NCI-H748 (cell line): ENCODE measurements at regions not wholly inside any gene's neighbourhood (a gene's known extent, or its start where the extent isn't known, plus 50 kb on each side); places are given as distances from the start of the nearest gene placed in this dataset.

Experiments
- DNase-seq: peaks from one replicate; lab custom pipeline; 2025; ENCODE audit not compliant: unreplicated experiment; lab: John Stamatoyannopoulos, UW

DNA sequence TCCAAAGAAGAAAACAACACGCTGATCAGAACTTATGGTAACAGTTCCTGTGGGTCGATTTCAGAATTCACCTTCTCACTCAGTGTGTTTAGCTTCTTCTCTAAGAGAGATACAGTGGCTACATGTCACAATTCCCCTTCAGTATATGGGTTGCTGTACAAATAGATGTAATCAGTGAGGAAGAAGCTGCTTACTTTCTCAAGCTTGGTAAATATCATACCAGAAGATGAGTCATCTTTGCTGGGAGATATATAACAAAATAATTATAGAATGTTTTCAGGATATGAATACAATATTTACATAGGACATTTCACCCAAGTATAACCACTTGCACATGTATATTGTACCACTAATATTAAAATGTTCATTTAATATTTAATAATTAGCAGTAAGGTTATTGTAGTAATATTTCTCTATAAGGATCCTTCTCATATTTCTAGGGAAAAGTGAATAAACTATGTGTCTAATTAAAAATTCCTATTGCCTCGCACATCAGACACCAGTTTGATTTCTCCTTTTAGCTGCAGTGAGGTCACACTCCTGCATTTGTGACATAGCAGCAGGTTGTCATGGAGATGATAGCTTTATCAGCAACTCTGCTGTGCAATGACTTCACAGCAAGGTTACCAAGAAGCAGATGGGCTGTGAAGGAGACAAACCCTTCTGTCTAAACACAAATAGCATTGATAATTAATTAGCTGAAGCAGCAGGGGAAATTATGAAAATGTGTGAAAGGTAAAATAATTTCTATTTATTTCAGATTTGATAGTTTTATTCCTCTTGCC, 211.4 kb downstream of the TUSC7 start:
- DNase-seq: peak; percentile 2

DNA sequence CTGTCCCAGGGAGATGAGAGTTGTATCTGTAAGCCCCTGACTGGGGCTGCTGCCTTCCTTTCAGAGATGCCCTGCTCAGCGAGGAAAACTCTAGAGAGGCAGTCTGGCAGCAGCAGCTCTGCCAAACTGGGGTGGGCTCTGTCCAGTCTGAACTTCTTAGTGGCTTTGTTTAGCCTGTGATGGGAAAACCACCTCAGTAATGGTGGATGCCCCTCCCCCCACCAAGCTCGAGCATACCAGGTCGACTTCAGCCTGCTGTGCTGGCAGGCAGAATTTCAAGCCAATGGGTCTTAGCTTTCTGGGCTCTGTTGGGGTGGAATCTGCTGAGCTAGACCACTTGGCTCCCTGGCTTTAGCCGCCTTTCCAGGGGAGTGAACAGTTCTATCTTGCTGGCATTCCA, 218.3 kb downstream of the TUSC7 start:
- DNase-seq: no peak

DNA sequence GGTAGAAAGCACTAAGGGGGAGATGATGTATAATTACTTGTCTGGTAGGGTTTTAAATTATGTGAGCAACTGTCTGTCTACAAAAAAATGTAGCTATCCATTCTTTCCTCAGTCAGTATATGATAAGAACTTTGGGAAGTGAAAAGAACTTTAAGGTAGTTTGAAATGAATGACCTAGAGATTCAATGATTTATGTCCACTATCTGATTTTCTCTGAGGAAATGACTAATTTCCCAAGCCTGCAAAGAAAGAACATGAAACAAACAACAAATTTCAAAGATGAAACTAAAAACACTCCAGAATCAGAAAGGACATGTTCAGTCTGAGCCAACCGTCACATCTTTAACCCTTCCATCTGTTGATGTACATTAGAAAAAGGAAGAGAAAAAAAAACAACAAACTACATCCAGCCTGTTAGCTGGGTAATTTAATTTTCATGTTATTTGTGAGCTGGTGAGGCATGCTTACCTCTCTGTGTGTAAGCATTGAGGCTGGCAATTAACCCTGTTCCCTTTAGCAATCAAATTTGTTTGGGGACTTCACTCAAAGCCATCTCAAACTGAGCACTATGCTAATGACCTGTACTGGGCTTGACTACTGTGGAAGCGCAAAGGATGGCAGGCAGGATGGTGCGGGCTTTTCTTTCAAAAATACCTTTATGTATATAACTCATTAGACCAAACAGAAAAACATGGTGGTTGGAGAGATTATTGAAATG, 220.1 kb downstream of the TUSC7 start:
- peak; percentile 4 for DNase-seq

DNA sequence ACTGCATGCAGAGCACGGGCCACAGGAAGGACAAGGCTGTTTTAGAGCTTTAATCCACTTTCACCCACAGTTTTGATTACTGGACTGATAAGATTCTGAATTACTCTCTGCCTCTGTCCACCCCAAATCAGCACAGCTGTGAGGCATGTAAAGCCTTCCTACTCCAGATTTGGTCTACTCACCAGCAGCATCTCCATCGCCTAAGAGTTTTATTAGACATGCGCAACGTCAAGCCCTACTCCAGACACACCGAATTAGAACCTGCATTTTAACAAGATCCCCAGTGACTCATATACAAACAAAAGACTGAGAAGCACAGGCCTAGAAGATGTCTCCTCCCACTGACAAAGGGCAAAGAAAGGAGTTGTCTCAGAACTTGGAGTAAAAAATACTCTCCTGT, 221.2 kb downstream of the TUSC7 start:
- no peak for DNase-seq

DNA sequence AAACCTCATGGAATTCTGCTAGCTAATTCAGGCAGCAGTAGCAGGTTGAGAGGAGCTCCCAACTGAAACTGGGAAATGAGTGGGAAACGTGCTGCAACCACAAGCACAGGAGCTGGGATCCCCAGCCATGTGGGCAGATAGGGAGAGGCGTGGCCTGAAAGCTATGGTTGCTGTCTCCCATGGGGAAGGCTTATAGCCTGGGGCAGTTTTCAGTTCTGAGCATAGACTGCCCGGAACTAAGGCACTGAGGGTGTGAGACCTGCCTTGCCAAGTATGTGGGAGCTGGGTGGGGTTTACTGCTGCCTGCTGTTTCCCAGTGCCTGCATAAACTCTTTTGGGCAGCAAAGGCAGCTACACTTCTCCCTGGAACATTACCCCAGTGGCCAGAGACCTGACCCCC, 229.5 kb downstream of the TUSC7 start:
- no peak for DNase-seq

DNA sequence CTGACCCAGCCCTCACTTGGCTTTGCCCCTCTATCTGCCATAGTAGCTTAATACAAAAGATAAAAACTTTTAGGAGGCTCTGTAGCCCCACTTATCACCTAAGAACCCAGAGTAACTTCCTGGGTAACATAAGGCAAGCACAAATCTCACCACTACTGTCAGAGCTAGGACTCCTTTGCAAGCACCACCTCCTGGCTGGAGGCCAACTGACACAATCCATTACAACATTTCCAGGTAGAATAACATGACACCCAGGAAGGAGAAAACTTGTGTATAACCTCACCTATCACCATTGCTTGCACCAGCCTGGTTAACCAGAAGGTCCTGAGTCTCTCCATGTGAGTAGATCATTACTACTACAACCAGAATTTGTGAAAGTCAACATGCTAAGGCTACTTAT, 230.0 kb downstream of the TUSC7 start:
- DNase-seq: no peak

DNA sequence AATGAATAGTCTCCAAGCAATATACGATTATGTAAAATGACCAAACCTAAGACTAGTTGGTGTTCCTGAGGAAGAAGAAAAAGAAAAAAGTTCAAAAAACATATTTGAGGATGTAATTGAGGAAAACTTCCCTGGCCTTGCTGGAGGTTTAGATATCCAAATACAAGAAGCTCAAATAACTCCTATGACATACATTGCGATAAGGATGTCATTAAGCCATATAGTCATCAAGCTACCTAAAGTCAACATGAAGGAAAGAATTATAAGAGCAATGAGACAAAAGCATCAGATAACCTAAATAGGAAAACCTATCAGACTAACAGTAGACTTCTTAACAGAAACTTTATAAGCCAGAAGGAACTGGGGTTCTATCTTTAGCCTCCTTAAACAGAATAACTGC, 231.1 kb downstream of the TUSC7 start:
- no peak for DNase-seq

DNA sequence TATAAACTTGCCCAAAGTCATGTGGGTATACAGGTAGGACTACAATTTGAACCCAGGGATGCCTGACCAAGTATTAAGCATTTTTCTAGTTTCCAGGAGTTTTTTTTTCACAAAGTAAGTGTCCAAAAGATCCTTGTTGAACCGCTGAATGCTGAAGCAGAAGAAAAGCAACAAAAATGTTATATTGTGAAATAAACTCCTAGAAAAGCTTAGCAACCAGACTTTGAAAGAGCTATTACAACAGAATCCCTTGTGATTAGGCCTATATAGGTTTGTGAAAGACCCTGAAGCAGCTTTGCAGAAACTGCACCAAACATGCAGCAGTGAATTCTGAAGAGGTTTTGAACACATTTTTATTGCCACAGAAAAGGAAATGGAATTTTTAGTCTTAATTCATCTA, 236.8 kb downstream of the TUSC7 start:
- DNase-seq: no peak

DNA sequence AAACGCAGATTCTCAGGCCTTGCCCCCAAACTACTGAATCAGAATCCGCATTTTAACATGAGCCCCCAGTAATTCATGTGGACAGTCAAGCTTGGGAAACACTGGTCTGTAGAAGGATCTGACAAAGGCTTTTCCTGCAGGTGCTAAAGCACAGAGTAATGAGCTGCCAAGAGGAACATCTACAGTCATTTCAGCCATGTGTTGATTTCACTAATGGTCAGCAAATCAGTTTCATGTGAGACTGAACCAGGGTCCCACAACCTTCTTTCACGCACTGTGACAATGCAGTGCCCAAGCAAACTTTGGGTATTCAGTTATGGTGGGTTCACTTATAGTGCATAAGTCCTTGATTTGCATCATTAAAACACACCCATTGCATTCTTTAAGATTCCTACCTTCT, 237.6 kb downstream of the TUSC7 start:
- DNase-seq: no peak

DNA sequence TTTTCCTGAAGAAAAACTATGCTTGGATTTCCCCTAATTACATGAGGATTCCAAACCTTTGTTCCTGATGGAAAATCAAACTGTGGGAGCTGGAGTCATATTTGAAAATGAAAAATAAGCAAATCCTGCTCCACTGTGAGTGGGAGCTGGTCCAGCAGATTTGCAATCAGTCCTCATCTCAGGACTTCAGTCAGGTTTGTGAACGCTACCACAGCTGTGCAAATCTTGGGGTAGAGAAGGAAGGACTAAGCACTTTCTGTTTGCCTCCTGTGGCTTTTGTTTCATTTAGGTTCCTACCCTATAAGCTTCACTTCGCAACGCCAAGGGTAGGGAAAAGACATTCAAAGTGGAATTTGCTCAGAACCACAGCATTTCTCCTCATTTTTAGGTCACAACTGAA, 238.2 kb downstream of the TUSC7 start:
- DNase-seq: no peak

DNA sequence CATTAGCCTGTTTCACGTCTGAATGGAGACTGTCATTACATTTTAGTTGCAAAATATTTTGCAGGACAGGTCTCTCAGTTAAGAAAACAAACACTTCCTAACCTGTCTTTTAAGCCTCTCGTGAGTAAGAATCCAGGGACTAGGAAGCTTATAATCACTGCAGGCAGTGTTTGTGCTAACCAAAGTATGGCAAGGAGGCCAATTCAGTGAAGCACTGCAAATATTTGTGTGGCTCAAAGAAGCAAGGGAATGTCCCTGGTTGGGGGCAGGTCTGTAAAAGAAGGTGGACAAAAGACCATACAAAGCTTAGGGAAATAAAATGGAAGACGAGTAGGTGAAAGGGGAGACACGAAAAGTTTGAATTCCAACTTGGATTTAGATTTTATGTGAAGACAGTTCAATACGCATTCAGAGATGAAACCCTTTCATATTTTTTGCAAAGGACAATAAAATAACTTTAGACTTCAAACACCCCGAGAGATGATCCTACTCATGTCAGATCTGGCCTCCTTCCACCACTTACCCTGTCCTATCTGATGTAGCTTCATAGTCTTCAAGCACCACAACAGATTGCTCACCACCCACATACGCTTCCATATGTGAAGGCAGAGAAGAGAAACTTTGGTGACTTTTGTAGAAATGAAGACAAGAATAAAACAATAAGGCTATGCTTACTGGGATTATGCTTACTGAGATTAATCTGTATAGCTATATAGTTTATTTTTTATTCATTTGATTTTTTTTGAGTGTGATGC, 240.9 kb downstream of the TUSC7 start:
- no peak for DNase-seq

DNA sequence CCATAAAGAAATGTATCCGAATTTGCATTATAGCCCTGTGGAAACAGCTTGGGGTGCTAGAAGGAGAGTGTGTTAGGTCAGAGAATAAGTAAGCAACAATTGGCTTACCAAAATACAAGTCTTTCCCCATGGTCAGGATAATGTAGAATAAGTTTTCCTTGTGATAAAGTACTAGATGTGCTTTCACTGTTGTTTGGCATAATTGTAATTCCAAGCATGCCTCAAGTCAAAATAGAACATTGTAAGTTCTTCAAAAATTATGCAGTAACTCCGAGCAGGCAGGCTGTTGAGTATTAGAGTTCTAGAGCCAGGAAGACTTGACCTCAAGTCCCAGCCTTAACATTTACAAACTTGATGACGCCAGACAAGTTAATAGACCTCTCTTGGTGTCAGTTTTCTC, 242.0 kb downstream of the TUSC7 start:
- no peak for DNase-seq

DNA sequence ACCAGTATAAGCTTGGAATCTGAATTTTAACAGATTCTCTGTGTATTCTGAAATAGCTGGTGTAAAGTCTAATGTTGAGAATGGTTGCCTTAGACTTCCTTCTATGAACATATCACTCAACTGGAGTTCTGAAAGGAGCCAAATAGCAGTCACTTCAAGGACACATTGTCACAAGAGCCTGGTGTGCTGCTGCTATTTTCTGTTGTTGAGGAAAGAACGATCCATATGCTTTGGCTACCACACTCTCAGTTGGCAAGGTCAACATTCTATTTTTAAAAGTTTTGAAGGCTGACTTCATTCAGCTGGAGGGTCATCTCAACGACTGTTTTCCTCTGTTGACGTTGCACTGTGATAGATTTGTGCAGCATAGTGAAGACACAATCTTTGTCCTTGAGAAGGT, 248.7 kb downstream of the TUSC7 start:
- no peak for DNase-seq

DNA sequence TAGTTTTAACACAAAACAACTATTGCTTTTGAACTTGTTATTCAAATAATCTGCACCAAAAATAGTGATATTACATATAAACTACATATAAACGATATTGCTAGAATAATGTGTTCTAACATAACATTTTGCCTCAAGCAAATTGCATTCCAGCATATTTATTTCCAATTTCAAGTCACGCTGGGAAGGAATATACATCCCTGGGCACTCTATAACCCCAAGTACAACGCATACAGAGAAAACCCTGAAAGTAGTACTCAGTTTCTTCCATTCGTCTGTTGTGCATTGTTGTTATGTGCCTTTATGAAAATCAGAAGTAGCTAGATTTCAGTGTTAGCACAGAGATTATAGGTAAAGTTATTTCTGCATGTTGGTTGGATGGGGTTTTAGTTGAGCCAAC, 251.5 kb downstream of the TUSC7 start:
- no peak for DNase-seq

DNA sequence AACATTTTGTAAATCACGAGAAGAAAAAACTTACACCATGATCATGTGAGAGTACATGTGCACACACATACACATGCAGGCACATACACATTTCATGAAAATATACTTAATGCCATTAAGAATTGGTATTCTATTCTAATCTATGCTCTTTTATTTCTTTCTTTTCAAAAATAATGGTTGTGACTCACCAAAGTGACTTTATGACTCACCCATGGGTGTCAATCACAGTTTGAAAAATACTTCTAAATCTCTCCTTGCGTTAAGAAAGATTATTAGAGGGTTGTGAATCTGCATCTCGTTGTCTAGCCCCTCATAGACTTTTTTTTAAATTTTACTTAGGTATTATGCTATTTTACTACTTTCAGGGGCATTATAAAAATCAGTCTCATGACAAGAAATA, 254.2 kb downstream of the TUSC7 start:
- DNase-seq: no peak

DNA sequence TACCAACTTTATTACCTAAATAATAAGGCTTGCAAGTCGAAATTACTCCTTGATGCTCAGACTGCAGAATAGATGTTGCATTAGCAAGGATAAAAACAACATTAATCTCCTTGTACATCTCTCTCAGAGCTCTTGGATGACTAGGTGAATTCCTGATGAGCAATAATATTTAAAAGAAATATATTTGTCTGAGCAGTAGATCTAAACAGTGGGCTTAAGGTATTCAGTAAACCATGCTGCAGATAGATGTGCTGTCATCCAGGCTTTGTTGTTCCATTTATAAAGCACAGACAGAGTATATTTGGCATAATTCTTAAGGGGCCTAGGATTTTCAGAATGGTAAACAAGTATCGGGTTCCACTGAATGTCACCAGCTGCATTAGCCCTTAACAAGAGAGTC, 257.1 kb downstream of the TUSC7 start:
- DNase-seq: no peak

DNA sequence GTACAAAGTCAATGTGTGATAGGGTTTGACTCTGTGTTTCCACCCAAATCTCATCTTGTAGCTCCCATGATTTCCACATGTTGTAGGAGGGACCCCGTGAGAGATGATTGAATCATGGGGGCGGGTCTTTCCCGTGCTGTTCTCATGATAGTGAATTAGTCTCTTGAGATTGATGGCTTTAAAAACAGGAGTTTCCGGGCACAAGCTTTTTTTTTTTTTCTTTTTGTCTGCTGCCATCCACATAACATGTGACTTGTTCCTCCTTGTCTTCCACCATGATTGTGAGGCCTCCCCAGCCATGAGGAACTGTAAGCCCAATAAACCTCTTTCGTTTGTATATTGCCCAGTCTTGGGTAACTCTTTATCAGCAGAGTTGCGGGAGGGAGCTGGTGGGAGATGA, 259.6 kb downstream of the TUSC7 start:
- no peak for DNase-seq

DNA sequence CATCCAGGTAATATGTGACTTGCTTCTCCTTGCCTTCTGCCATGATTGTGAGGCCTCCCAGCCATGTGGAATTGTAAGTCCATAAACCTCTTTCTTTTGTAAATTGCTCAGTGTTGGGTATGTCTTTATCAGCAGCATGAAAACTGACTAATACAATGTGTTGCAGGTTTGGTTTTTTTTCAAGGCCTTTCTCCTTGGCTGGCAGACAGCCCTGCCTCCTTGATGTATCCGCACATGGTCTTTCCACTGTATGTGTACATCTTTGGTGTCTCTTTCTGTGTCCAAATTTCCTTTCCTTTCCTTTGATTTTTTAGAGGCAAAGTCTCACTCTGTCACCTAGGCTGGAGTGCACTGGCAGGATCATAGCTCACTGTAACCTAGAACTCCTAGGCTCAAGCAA, 260.1 kb downstream of the TUSC7 start:
- no peak for DNase-seq

DNA sequence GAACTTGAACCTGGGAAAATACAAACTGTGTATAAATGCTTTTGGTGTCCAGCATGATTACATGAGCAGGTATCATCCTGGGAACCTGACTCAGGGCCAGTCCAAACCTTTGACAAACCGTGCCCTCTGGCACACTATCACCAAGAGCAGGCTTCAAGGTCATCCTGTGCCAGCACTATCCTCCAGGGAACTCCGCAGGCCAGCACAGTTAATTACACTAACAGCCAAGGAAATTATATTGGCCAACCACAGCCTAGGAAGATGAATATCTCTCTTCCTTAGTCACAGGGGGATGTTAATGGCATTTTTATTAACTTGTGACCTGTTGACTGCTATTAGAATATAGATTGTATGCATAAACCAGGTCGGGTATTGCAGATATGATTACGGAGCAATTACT, 262.0 kb downstream of the TUSC7 start:
- no peak for DNase-seq

DNA sequence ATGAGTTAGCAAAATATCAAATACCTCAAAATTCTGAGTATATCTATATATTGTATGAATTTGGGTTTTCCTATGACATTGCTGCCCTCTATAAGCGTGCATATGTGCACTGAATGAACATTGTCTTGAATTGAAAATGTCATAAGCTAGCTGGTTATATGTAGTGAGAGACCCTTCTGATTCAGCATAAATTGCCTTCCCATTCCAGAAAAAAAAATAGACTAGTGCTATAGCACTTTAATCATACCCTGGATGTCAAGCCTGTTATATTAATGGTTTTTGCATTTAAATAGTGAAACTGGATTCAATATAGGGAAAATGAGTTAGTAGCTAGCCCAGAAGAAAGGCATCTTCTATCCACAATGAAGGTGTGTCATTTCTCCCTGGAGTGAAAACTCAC, 265.1 kb downstream of the TUSC7 start:
- no peak for DNase-seq

DNA sequence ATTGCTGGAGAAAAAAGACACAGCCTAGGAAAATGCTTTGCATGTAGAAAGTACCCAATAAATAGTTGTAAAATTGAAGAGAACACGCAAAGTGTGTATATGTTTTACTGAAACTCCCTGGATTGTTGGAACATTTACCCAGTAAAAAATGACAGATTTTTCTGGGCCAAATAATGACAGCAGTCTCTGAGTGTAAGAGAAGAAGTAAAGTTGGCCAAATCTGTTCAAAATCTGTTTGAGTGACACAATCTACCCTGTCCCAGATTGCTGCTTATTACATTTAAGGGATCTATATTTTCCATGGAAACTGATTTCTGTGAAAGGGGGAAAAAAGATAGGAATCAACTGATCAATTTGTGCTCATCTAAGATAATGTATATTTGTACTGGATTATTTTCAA, 267.9 kb downstream of the TUSC7 start:
- DNase-seq: no peak

DNA sequence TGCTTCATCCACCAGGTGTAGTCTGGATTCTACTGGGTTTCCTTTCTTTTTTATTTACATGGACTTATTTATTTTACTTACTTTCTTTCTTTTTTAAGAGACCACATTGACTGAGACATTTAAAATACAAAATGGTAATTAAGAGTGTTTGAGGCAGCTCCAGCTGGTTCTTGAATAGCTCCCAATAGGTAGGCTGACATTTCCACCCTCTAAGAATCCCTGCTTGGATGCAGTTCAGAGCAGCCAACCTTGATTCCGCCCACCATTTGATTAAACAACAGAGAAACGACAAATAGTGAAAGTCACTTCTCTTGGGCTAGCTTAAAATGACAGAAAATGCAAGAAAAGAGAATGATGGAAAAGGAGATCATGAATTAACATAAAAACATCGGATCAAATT, 270.5 kb downstream of the TUSC7 start:
- no peak for DNase-seq
